HEK293T (cell line): ENCODE measurements at regions not wholly inside any gene's neighbourhood (a gene's known extent, or its start where the extent isn't known, plus 50 kb on each side); places are given as distances from the start of the nearest gene placed in this dataset.

Experiments used
- BHLHE40 ChIP-seq: fragments of 450-650 bp; IDR thresholded peaks from 2 replicates; pipeline ENCODE4 v1.6.1; 2016; ENCODE audit warnings: mild to moderate bottlenecking, moderate library complexity, borderline replicate concordance
- CTBP1 ChIP-seq: fragments of 450-650 bp; IDR thresholded peaks from 2 replicates; pipeline ENCODE4 v1.6.1; 2016; ENCODE audit warnings: borderline replicate concordance
- ELF4 ChIP-seq: fragments of 450-650 bp; IDR thresholded peaks from 2 replicates; pipeline ENCODE4 v1.6.1; 2017; ENCODE audit warnings: antibody characterized with exemption
- FOXA1 ChIP-seq: fragments of 450-650 bp; IDR thresholded peaks from 2 replicates; pipeline ENCODE4 v1.6.1; 2016; ENCODE audit warnings: mild to moderate bottlenecking
- FOXK2 ChIP-seq: fragments of 450-650 bp; IDR thresholded peaks from 2 replicates; pipeline ENCODE4 v1.6.1; 2016; ENCODE audit warnings: mild to moderate bottlenecking
- FOXM1 ChIP-seq: fragments of 450-650 bp; IDR thresholded peaks from 2 replicates; pipeline ENCODE4 v1.6.1; 2017; ENCODE audit warnings: mild to moderate bottlenecking, borderline replicate concordance
- HDGF ChIP-seq: fragments of 450-650 bp; IDR thresholded peaks from 2 replicates; pipeline ENCODE4 v1.6.1; 2017; ENCODE audit warnings: antibody characterized with exemption, borderline replicate concordance
- L3MBTL2 ChIP-seq: fragments of 450-650 bp; conservative IDR thresholded peaks from 2 replicates; pipeline ENCODE4 v1.6.1; 2016; ENCODE audit warnings: mild to moderate bottlenecking
- LEF1 ChIP-seq: fragments of 450-650 bp; IDR thresholded peaks from 2 replicates; pipeline ENCODE4 v1.6.1; 2017; ENCODE audit warnings: mild to moderate bottlenecking, borderline replicate concordance
- NFRKB ChIP-seq: fragments of 450-650 bp; IDR thresholded peaks from 2 replicates; pipeline ENCODE4 v1.6.1; 2016; ENCODE audit warnings: mild to moderate bottlenecking, moderate library complexity
- SP1 ChIP-seq: fragments of 450-650 bp; IDR thresholded peaks from 2 replicates; pipeline ENCODE4 v1.6.1; 2017
- TARDBP ChIP-seq: fragments of 450-650 bp; IDR thresholded peaks from 2 replicates; pipeline ENCODE4 v1.6.1; 2016
- ZNF384 ChIP-seq: fragments of 450-650 bp; IDR thresholded peaks from 2 replicates; pipeline ENCODE4 v1.6.1; 2016
- TF ChIP-seq, protein P1 (sequence below): fragments of 450-650 bp; IDR thresholded peaks from 2 replicates; pipeline ENCODE4 v1.6.1; 2016

DNA sequence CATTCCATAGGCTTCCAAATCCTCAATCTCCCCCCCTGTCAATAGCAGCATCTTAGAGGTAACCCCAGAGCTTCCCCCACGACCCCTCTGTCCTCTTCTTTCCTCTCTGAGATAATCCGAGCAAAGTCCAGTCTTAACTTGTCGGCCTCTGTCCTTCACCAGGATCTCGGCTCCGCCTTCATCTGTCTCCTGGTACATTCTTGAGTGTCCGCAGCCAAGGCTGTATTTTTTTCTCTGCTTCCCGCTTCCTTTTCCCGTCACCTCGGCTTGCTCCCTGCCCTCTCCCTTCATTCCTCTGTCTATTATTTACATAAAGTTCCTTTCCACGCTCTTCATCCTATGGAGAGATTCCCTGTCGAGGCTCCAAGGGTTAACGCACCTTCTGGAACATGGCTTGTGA is 153.9 kb upstream of the GSC start:
- TF ChIP-seq L3MBTL2 = no peak
- no peak for TF ChIP-seq SP1
- no peak for TF ChIP-seq LEF1
- TF ChIP-seq, protein P1, sequence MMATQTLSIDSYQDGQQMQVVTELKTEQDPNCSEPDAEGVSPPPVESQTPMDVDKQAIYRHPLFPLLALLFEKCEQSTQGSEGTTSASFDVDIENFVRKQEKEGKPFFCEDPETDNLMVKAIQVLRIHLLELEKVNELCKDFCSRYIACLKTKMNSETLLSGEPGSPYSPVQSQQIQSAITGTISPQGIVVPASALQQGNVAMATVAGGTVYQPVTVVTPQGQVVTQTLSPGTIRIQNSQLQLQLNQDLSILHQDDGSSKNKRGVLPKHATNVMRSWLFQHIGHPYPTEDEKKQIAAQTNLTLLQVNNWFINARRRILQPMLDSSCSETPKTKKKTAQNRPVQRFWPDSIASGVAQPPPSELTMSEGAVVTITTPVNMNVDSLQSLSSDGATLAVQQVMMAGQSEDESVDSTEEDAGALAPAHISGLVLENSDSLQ = no peak
- no peak for TF ChIP-seq ZNF384
- TF ChIP-seq CTBP1 = no peak
- no peak for TF ChIP-seq FOXM1
- TF ChIP-seq HDGF = no peak
- TF ChIP-seq FOXK2 = no peak
- no peak for TF ChIP-seq FOXA1
- TF ChIP-seq NFRKB = no peak
- no peak for TF ChIP-seq BHLHE40
- no peak for TF ChIP-seq ELF4
- no peak for TF ChIP-seq TARDBP
